OCI-LY7 (cell line): ENCODE measurements at regions not wholly inside any gene's neighbourhood (a gene's known extent, or its start where the extent isn't known, plus 50 kb on each side); places are given as distances from the start of the nearest gene placed in this dataset.

Experiments
- CTCF ChIP-seq: fragments of 200-600 bp; sonication (generic); conservative IDR thresholded peaks from 2 replicates; pipeline ENCODE4 v1.5.1; 2014; ENCODE audit warnings: mild to moderate bottlenecking, antibody characterized with exemption, low read length, moderate library complexity, mixed read lengths
- EZH2phosphoT487 ChIP-seq: fragments of 200-600 bp; sonication (generic); IDR thresholded peaks from 2 replicates; pipeline ENCODE4 v1.6.1; 2018; ENCODE audit warnings: low read depth, borderline replicate concordance, mild to moderate bottlenecking, mixed run types, antibody characterized with exemption, low read length, moderate library complexity, mixed read lengths

GRCh38 chr13:68257111-68257842, 1027.1 kb upstream of the PCDH9 start:
- TF ChIP-seq CTCF (no peak), EZH2phosphoT487 (no peak)
